ENCODE measurements at regions not wholly inside any gene's neighbourhood (a gene's known extent, or its start where the extent isn't known, plus 50 kb on each side); places are given as distances from the start of the nearest gene placed in this dataset.

GRCh38 chr9:75743855-75744254 lies 146.6 kb upstream of the PCSK5 start:
- TF ChIP-seq CTCF (IDR thresholded peaks at IDR 0.05) (no peak), POLR2AphosphoS5 (IDR thresholded peaks at IDR 0.05; ENCODE audit: low read depth, low read length) (no peak), SIN3A (IDR thresholded peaks at IDR 0.05; ENCODE audit: borderline replicate concordance, insufficient read depth, low read depth, low read length) (no peak), TCF7L2 (IDR thresholded peaks at IDR 0.05; ENCODE audit: low read depth, low read length) (no peak)
- TF ChIP-seq, protein P1, sequence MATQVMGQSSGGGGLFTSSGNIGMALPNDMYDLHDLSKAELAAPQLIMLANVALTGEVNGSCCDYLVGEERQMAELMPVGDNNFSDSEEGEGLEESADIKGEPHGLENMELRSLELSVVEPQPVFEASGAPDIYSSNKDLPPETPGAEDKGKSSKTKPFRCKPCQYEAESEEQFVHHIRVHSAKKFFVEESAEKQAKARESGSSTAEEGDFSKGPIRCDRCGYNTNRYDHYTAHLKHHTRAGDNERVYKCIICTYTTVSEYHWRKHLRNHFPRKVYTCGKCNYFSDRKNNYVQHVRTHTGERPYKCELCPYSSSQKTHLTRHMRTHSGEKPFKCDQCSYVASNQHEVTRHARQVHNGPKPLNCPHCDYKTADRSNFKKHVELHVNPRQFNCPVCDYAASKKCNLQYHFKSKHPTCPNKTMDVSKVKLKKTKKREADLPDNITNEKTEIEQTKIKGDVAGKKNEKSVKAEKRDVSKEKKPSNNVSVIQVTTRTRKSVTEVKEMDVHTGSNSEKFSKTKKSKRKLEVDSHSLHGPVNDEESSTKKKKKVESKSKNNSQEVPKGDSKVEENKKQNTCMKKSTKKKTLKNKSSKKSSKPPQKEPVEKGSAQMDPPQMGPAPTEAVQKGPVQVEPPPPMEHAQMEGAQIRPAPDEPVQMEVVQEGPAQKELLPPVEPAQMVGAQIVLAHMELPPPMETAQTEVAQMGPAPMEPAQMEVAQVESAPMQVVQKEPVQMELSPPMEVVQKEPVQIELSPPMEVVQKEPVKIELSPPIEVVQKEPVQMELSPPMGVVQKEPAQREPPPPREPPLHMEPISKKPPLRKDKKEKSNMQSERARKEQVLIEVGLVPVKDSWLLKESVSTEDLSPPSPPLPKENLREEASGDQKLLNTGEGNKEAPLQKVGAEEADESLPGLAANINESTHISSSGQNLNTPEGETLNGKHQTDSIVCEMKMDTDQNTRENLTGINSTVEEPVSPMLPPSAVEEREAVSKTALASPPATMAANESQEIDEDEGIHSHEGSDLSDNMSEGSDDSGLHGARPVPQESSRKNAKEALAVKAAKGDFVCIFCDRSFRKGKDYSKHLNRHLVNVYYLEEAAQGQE (IDR thresholded peaks at IDR 0.05; ENCODE audit: insufficient read depth in 1 of 2, low read depth in 2 of 2, low read length in 1 of 2) = no peak
